Hepatocyte (in vitro differentiated cells): ENCODE measurements at regions not wholly inside any gene's neighbourhood (a gene's known extent, or its start where the extent isn't known, plus 50 kb on each side); places are given as distances from the start of the nearest gene placed in this dataset.

Source experiments
- DNase-seq: peaks from one replicate; pipeline ENCODE4 v3.0.0-alpha.2; 2016; ENCODE audit warnings: low spot score
- H2AFZ ChIP-seq: fragments of 200-600 bp; sonication (generic); 2 replicates; pipeline ENCODE4 v1.6.0; 2016; ENCODE audit warnings: antibody characterized with exemption, mild to moderate bottlenecking
- H3K27ac ChIP-seq: fragments of 200-600 bp; sonication (generic); 2 replicates; pipeline ENCODE4 v1.5.1; 2016; ENCODE audit warnings: mild to moderate bottlenecking
- H3K27me3 ChIP-seq: fragments of 200-600 bp; sonication (generic); 2 replicates; pipeline ENCODE4 v1.6.1; 2016
- H3K36me3 ChIP-seq: fragments of 200-600 bp; sonication (generic); replicated peaks from 2 replicates; pipeline ENCODE4 v1.5.1; 2016; ENCODE audit warnings: low read depth; ENCODE audit not compliant: insufficient read depth
- H3K4me1 ChIP-seq: fragments of 200-600 bp; sonication (generic); 2 replicates; pipeline ENCODE4 v1.5.1; 2016; ENCODE audit warnings: mild to moderate bottlenecking, moderate library complexity; ENCODE audit not compliant: insufficient read depth
- H3K4me2 ChIP-seq: fragments of 200-600 bp; sonication (generic); 2 replicates; pipeline ENCODE4 v1.6.0; 2016
- H3K4me3 ChIP-seq: fragments of 200-600 bp; sonication (generic); 2 replicates; pipeline ENCODE4 v1.5.1; 2016; ENCODE audit warnings: mild to moderate bottlenecking
- H3K79me2 ChIP-seq: fragments of 200-600 bp; sonication (generic); 2 replicates; pipeline ENCODE4 v1.6.0; 2017; ENCODE audit warnings: mild to moderate bottlenecking
- H3K9me2 ChIP-seq: fragments of 200-600 bp; sonication (generic); replicated peaks from 2 replicates; pipeline ENCODE4 v1.6.0; 2017; ENCODE audit warnings: mild to moderate bottlenecking; ENCODE audit not compliant: insufficient read depth
- H3K9me3 ChIP-seq: fragments of 200-600 bp; sonication (generic); 2 replicates; pipeline ENCODE4 v1.5.1; 2016; ENCODE audit warnings: low read depth, mild to moderate bottlenecking
- H4K20me1 ChIP-seq: fragments of 200-600 bp; sonication (generic); 2 replicates; pipeline ENCODE4 v1.6.0; 2016; ENCODE audit warnings: mild to moderate bottlenecking; ENCODE audit not compliant: insufficient read depth, poor library complexity, severe bottlenecking
- EZH2 ChIP-seq: fragments of 200-600 bp; sonication (generic); IDR thresholded peaks from 2 replicates; pipeline ENCODE4 v1.6.1; 2016; ENCODE audit warnings: antibody characterized with exemption, mild to moderate bottlenecking, borderline replicate concordance
- EZH2phosphoT487 ChIP-seq: fragments of 200-600 bp; sonication (generic); IDR thresholded peaks from one replicate; pipeline ENCODE4 v1.6.1; 2018; ENCODE audit warnings: antibody characterized with exemption, mild to moderate bottlenecking, low read depth, moderate library complexity; ENCODE audit not compliant: unreplicated experiment, severe bottlenecking
- WGBS: methylation state at CpG from one replicate; pipeline ENCODE4 v1.1.6; 2016; ENCODE audit warnings: low lambda C conversion rate; ENCODE audit errors: missing lambda C conversion rate; 5-methylcytosine and 5-hydroxymethylcytosine counted together
- TF ChIP-seq, protein P1 (sequence below): fragments of 200-600 bp; sonication (generic); IDR thresholded peaks from 2 replicates; pipeline ENCODE4 v1.5.1; 2016; ENCODE audit warnings: antibody characterized with exemption, mild to moderate bottlenecking; ENCODE audit not compliant: poor library complexity

GRCh38 chr3:23100106-23100505 is 103.0 kb upstream of the UBE2E2 start:
- Histone ChIP-seq H4K20me1 (no peaks in the 10 kb centered on the region), H3K36me3 (no peaks in the 10 kb centered on the region), H3K27ac (no peak overlapping the region), H3K4me1 (no peaks in the 10 kb centered on the region), H3K9me3 (no peaks in the 10 kb centered on the region), H3K4me2 (no peak overlapping the region), H2AFZ (no peak overlapping the region), H3K79me2 (no peaks in the 10 kb centered on the region), H3K27me3 (no peaks in the 10 kb centered on the region), H3K4me3 (no peak overlapping the region), H3K9me2 (no peaks in the 10 kb centered on the region)
- DNase-seq: no peak
- no peak for TF ChIP-seq EZH2
- TF ChIP-seq, protein P1, sequence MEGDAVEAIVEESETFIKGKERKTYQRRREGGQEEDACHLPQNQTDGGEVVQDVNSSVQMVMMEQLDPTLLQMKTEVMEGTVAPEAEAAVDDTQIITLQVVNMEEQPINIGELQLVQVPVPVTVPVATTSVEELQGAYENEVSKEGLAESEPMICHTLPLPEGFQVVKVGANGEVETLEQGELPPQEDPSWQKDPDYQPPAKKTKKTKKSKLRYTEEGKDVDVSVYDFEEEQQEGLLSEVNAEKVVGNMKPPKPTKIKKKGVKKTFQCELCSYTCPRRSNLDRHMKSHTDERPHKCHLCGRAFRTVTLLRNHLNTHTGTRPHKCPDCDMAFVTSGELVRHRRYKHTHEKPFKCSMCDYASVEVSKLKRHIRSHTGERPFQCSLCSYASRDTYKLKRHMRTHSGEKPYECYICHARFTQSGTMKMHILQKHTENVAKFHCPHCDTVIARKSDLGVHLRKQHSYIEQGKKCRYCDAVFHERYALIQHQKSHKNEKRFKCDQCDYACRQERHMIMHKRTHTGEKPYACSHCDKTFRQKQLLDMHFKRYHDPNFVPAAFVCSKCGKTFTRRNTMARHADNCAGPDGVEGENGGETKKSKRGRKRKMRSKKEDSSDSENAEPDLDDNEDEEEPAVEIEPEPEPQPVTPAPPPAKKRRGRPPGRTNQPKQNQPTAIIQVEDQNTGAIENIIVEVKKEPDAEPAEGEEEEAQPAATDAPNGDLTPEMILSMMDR: no peak
- no peak for TF ChIP-seq EZH2phosphoT487
- 96% methylated on average over 9 of the region's 9 CpGs for WGBS

DNA sequence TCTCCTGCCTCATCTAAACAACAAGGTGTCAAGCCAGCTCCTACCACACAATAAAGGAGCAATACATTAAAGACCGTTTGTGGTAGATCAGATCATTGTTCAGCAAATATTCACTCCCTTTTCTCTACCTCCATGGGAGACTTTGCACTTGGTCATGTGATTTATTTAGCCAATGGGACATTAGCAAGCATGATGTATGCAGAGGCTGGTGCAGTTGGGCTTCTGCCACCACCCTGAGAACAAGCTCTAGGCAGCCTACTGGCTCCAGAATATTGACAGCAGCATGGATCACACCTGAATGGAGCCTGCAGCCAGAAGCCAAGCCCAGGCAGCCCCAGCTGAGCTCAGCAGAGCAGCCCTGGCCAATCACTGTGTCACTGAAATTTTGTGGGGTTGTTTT is 99.4 kb upstream of the UBE2E2 start:
- Histone ChIP-seq H3K27me3 (no peaks in the 10 kb centered on the region), H3K9me3 (no peaks in the 10 kb centered on the region)
- DNase-seq: no peak

GRCh38 chr3:23105048-23105447 is 98.1 kb upstream of the UBE2E2 start:
- Histone ChIP-seq H3K79me2 (no peaks in the 10 kb centered on the region), H3K9me3 (no peaks in the 10 kb centered on the region), H3K9me2 (no peaks in the 10 kb centered on the region), H3K4me1 (no peaks in the 10 kb centered on the region), H3K27ac (no peak overlapping the region), H2AFZ (no peak overlapping the region), H4K20me1 (no peaks in the 10 kb centered on the region), H3K27me3 (no peaks in the 10 kb centered on the region), H3K36me3 (no peaks in the 10 kb centered on the region), H3K4me2 (no peak overlapping the region), H3K4me3 (no peak overlapping the region)
- DNase-seq: no peak
- TF ChIP-seq, protein P1: no peak
- TF ChIP-seq EZH2: no peak
- no peak for TF ChIP-seq EZH2phosphoT487

More for the DNA sequence above, 99.4 kb upstream of the UBE2E2 start:
- TF ChIP-seq, protein P1: no peak
- TF ChIP-seq EZH2phosphoT487 (no peak), EZH2 (no peak)
- Histone ChIP-seq H3K4me2 (no peak overlapping the region), H3K79me2 (no peaks in the 10 kb centered on the region), H3K27ac (no peak overlapping the region), H3K9me2 (no peaks in the 10 kb centered on the region), H4K20me1 (no peaks in the 10 kb centered on the region), H3K4me3 (no peak overlapping the region), H2AFZ (no peak overlapping the region), H3K36me3 (no peaks in the 10 kb centered on the region), H3K4me1 (no peaks in the 10 kb centered on the region)
- 67% methylated on average over 1 of the region's 1 CpG for WGBS

- Histone ChIP-seq H4K20me1 (no peaks in the 10 kb centered on the region), H2AFZ (no peak overlapping the region), H3K4me1 (no peaks in the 10 kb centered on the region), H3K9me2 (no peaks in the 10 kb centered on the region), H3K27ac (no peak overlapping the region), H3K27me3 (no peaks in the 10 kb centered on the region), H3K4me3 (no peak overlapping the region), H3K36me3 (no peaks in the 10 kb centered on the region), H3K9me3 (no peaks in the 10 kb centered on the region), H3K4me2 (no peak overlapping the region), H3K79me2 (no peaks in the 10 kb centered on the region)
- no peak for DNase-seq
- TF ChIP-seq, protein P1: no peak
- no peak for TF ChIP-seq EZH2phosphoT487
- no peak for TF ChIP-seq EZH2
- 45% methylated on average over 3 of the region's 3 CpGs for WGBS
These were observed 96.5 kb upstream of the UBE2E2 start for GRCh38 chr3:23106666-23107065.
